ENCODE measurements at regions not wholly inside any gene's neighbourhood (a gene's known extent, or its start where the extent isn't known, plus 50 kb on each side); places are given as distances from the start of the nearest gene placed in this dataset.

- Mint-ChIP-seq H3K36me3 (no peaks in the 10 kb centered on the region), H3K27me3 (no peaks in the 10 kb centered on the region), H3K4me3 (no peak overlapping the region), H3K27ac (no peak overlapping the region), H3K4me1 (no peaks in the 10 kb centered on the region), H3K9me3 (no peaks in the 10 kb centered on the region)
- ATAC-seq (replicated peaks in 1 of 4) (no peak), DNase-seq (no peak)
- 100% methylated on average over 1 of the region's 1 CpG for WGBS (ENCODE audit: insufficient coverage)
- Histone ChIP-seq H3K27me3 (replicated peaks in 1 of 2; ENCODE audit: control insufficient read depth in 2 of 2, extremely low read depth in 1 of 2, insufficient read depth in 2 of 2, low read length in 1 of 2) (no peaks in the 10 kb centered on the region), H3K27ac (ENCODE audit: low read length) (no peak overlapping the region), H3K4me1 (ENCODE audit: control insufficient read depth in 1 of 2, extremely low read depth in 1 of 2, insufficient read depth in 2 of 2, low read length in 2 of 2) (no peaks in the 10 kb centered on the region), H3K4me3 (ENCODE audit: control insufficient read depth in 1 of 2, extremely low read depth in 1 of 2, low read length in 1 of 2) (no peak overlapping the region), H3K36me3 (ENCODE audit: control insufficient read depth in 2 of 2, extremely low read depth in 1 of 2, insufficient read depth in 1 of 2, low read length in 1 of 2) (no peaks in the 10 kb centered on the region), H3K9me3 (no peaks in the 10 kb centered on the region)
- ChIA-PET CTCF (no interaction called here), POLR2A (no interaction called here)
These were observed 1129.7 kb upstream of the AMELY start for GRCh38 chrY:8041238-8041637.

GRCh38 chrY:8036563-8036962 lies 1125.0 kb upstream of the AMELY start:
- no peaks in the 10 kb centered on the region for H3K9me3 Mint-ChIP-seq
- CTCF ChIA-PET: no interaction called here
- Histone ChIP-seq H3K4me3 (ENCODE audit: control insufficient read depth in 1 of 2, extremely low read depth in 1 of 2, low read length in 1 of 2) (no peak overlapping the region), H3K9me3 (no peaks in the 10 kb centered on the region), H3K27me3 (replicated peaks in 1 of 2; ENCODE audit: control insufficient read depth in 2 of 2, extremely low read depth in 1 of 2, insufficient read depth in 2 of 2, low read length in 1 of 2) (no peaks in the 10 kb centered on the region), H3K27ac (ENCODE audit: low read length) (no peak overlapping the region), H3K4me1 (ENCODE audit: control insufficient read depth in 1 of 2, extremely low read depth in 1 of 2, insufficient read depth in 2 of 2, low read length in 2 of 2) (no peaks in the 10 kb centered on the region), H3K36me3 (ENCODE audit: control insufficient read depth in 2 of 2, extremely low read depth in 1 of 2, insufficient read depth in 1 of 2, low read length in 1 of 2) (no peaks in the 10 kb centered on the region)
- H3K4me3 Mint-ChIP-seq: no peak overlapping the region
- ATAC-seq (replicated peaks in 1 of 4): no peak
- H3K36me3 Mint-ChIP-seq: no peaks in the 10 kb centered on the region
- no peaks in the 10 kb centered on the region for H3K27me3 Mint-ChIP-seq
- no peak overlapping the region for H3K27ac Mint-ChIP-seq
- H3K4me1 Mint-ChIP-seq: no peaks in the 10 kb centered on the region
- no peak for DNase-seq
- POLR2A ChIA-PET: no interaction called here

- ATAC-seq (replicated peaks in 1 of 4) (no peak), DNase-seq (no peak)
- H3K4me1 Mint-ChIP-seq: no peaks in the 10 kb centered on the region
- WGBS (ENCODE audit: insufficient coverage): no CpG with 5 or more reads among the region's 2 CpGs
- CTCF ChIA-PET: no interaction called here
- H3K9me3 Mint-ChIP-seq: no peaks in the 10 kb centered on the region
- Histone ChIP-seq H3K4me1 (ENCODE audit: control insufficient read depth in 1 of 2, extremely low read depth in 1 of 2, insufficient read depth in 2 of 2, low read length in 2 of 2) (no peaks in the 10 kb centered on the region), H3K9me3 (no peaks in the 10 kb centered on the region), H3K36me3 (ENCODE audit: control insufficient read depth in 2 of 2, extremely low read depth in 1 of 2, insufficient read depth in 1 of 2, low read length in 1 of 2) (no peaks in the 10 kb centered on the region), H3K27me3 (replicated peaks in 1 of 2; ENCODE audit: control insufficient read depth in 2 of 2, extremely low read depth in 1 of 2, insufficient read depth in 2 of 2, low read length in 1 of 2) (no peaks in the 10 kb centered on the region), H3K27ac (ENCODE audit: low read length) (no peak overlapping the region), H3K4me3 (ENCODE audit: control insufficient read depth in 1 of 2, extremely low read depth in 1 of 2, low read length in 1 of 2) (no peak overlapping the region)
- H3K4me3 Mint-ChIP-seq: no peak overlapping the region
- H3K36me3 Mint-ChIP-seq: no peaks in the 10 kb centered on the region
- no peak overlapping the region for H3K27ac Mint-ChIP-seq
- H3K27me3 Mint-ChIP-seq: no peaks in the 10 kb centered on the region
- POLR2A ChIA-PET: no interaction called here
These were observed 1124.1 kb upstream of the AMELY start for GRCh38 chrY:8035653-8036052.

GRCh38 chrY:8034673-8035072 lies 1123.1 kb upstream of the AMELY start:
- CTCF ChIA-PET: no interaction called here
- H3K27ac Mint-ChIP-seq: no peak overlapping the region
- no peak overlapping the region for H3K27ac ChIP-seq (ENCODE audit: low read length)
- DNase-seq: no peak
- no peaks in the 10 kb centered on the region for H3K27me3 ChIP-seq (replicated peaks in 1 of 2; ENCODE audit: control insufficient read depth in 2 of 2, extremely low read depth in 1 of 2, insufficient read depth in 2 of 2, low read length in 1 of 2)
- H3K4me1 ChIP-seq (ENCODE audit: control insufficient read depth in 1 of 2, extremely low read depth in 1 of 2, insufficient read depth in 2 of 2, low read length in 2 of 2): no peaks in the 10 kb centered on the region
- WGBS (ENCODE audit: insufficient coverage): no CpG with 5 or more reads among the region's 2 CpGs
- no peaks in the 10 kb centered on the region for H3K4me1 Mint-ChIP-seq
- no peak for ATAC-seq (replicated peaks in 1 of 4)
- no peaks in the 10 kb centered on the region for H3K36me3 Mint-ChIP-seq
- H3K4me3 ChIP-seq (ENCODE audit: control insufficient read depth in 1 of 2, extremely low read depth in 1 of 2, low read length in 1 of 2): no peak overlapping the region
- H3K36me3 ChIP-seq (ENCODE audit: control insufficient read depth in 2 of 2, extremely low read depth in 1 of 2, insufficient read depth in 1 of 2, low read length in 1 of 2): no peaks in the 10 kb centered on the region
- POLR2A ChIA-PET: no interaction called here
- H3K9me3 Mint-ChIP-seq: no peaks in the 10 kb centered on the region
- no peaks in the 10 kb centered on the region for H3K27me3 Mint-ChIP-seq
- H3K4me3 Mint-ChIP-seq: no peak overlapping the region
- no peaks in the 10 kb centered on the region for H3K9me3 ChIP-seq

- H3K4me3 Mint-ChIP-seq: no peak overlapping the region
- no peaks in the 10 kb centered on the region for H3K4me1 Mint-ChIP-seq
- H3K27ac Mint-ChIP-seq: no peak overlapping the region
- H3K27me3 Mint-ChIP-seq: no peaks in the 10 kb centered on the region
- no peaks in the 10 kb centered on the region for H3K9me3 Mint-ChIP-seq
- no peak for ATAC-seq (replicated peaks in 1 of 4)
- H3K36me3 Mint-ChIP-seq: no peaks in the 10 kb centered on the region
- H3K4me1 ChIP-seq (ENCODE audit: control insufficient read depth in 1 of 2, extremely low read depth in 1 of 2, insufficient read depth in 2 of 2, low read length in 2 of 2): no peaks in the 10 kb centered on the region
- no peaks in the 10 kb centered on the region for H3K9me3 ChIP-seq
- H3K27ac ChIP-seq (ENCODE audit: low read length): no peak overlapping the region
- WGBS (ENCODE audit: insufficient coverage): no CpG with 5 or more reads among the region's 2 CpGs
- no peaks in the 10 kb centered on the region for H3K27me3 ChIP-seq (replicated peaks in 1 of 2; ENCODE audit: control insufficient read depth in 2 of 2, extremely low read depth in 1 of 2, insufficient read depth in 2 of 2, low read length in 1 of 2)
- no peaks in the 10 kb centered on the region for H3K36me3 ChIP-seq (ENCODE audit: control insufficient read depth in 2 of 2, extremely low read depth in 1 of 2, insufficient read depth in 1 of 2, low read length in 1 of 2)
- POLR2A ChIA-PET: no interaction called here
- no peak overlapping the region for H3K4me3 ChIP-seq (ENCODE audit: control insufficient read depth in 1 of 2, extremely low read depth in 1 of 2, low read length in 1 of 2)
- CTCF ChIA-PET: no interaction called here
- no peak for DNase-seq
These were observed 1121.6 kb upstream of the AMELY start for GRCh38 chrY:8033200-8033599.

- no CpG with 5 or more reads among the region's 1 CpG for WGBS (ENCODE audit: insufficient coverage)
- H3K4me3 ChIP-seq (ENCODE audit: control insufficient read depth in 1 of 2, extremely low read depth in 1 of 2, low read length in 1 of 2): no peak overlapping the region
- Mint-ChIP-seq H3K4me1 (no peaks in the 10 kb centered on the region), H3K4me3 (no peak overlapping the region), H3K36me3 (no peaks in the 10 kb centered on the region), H3K27me3 (no peaks in the 10 kb centered on the region), H3K9me3 (no peaks in the 10 kb centered on the region), H3K27ac (no peak overlapping the region)
- no peak overlapping the region for H3K27ac ChIP-seq (ENCODE audit: low read length)
- DNase-seq (no peak), ATAC-seq (replicated peaks in 1 of 4) (no peak)
- ChIA-PET POLR2A (no interaction called here), CTCF (no interaction called here)
- H3K9me3 ChIP-seq: no peaks in the 10 kb centered on the region
- no peaks in the 10 kb centered on the region for H3K36me3 ChIP-seq (ENCODE audit: control insufficient read depth in 2 of 2, extremely low read depth in 1 of 2, insufficient read depth in 1 of 2, low read length in 1 of 2)
- H3K4me1 ChIP-seq (ENCODE audit: control insufficient read depth in 1 of 2, extremely low read depth in 1 of 2, insufficient read depth in 2 of 2, low read length in 2 of 2): no peaks in the 10 kb centered on the region
- no peaks in the 10 kb centered on the region for H3K27me3 ChIP-seq (replicated peaks in 1 of 2; ENCODE audit: control insufficient read depth in 2 of 2, extremely low read depth in 1 of 2, insufficient read depth in 2 of 2, low read length in 1 of 2)
These were observed 1109.0 kb upstream of the AMELY start for GRCh38 chrY:8020540-8020939.

- Histone ChIP-seq H3K27ac (ENCODE audit: low read length) (no peak overlapping the region), H3K36me3 (ENCODE audit: control insufficient read depth in 2 of 2, extremely low read depth in 1 of 2, insufficient read depth in 1 of 2, low read length in 1 of 2) (no peaks in the 10 kb centered on the region), H3K4me1 (ENCODE audit: control insufficient read depth in 1 of 2, extremely low read depth in 1 of 2, insufficient read depth in 2 of 2, low read length in 2 of 2) (no peaks in the 10 kb centered on the region), H3K4me3 (ENCODE audit: control insufficient read depth in 1 of 2, extremely low read depth in 1 of 2, low read length in 1 of 2) (no peak overlapping the region), H3K27me3 (replicated peaks in 1 of 2; ENCODE audit: control insufficient read depth in 2 of 2, extremely low read depth in 1 of 2, insufficient read depth in 2 of 2, low read length in 1 of 2) (no peaks in the 10 kb centered on the region), H3K9me3 (no peaks in the 10 kb centered on the region)
- no peaks in the 10 kb centered on the region for H3K36me3 Mint-ChIP-seq
- ATAC-seq (replicated peaks in 1 of 4) (no peak), DNase-seq (no peak)
- WGBS (ENCODE audit: insufficient coverage): no CpG with 5 or more reads among the region's 3 CpGs
- H3K9me3 Mint-ChIP-seq: no peaks in the 10 kb centered on the region
- no peak overlapping the region for H3K27ac Mint-ChIP-seq
- POLR2A ChIA-PET: no interaction called here
- no peaks in the 10 kb centered on the region for H3K27me3 Mint-ChIP-seq
- H3K4me3 Mint-ChIP-seq: no peak overlapping the region
- no peaks in the 10 kb centered on the region for H3K4me1 Mint-ChIP-seq
- CTCF ChIA-PET: no interaction called here
These were observed 1100.0 kb upstream of the AMELY start for GRCh38 chrY:8011515-8011914.

Data from T-cell (primary cell).